HCT116 (cell line): ENCODE measurements at regions not wholly inside any gene's neighbourhood (a gene's known extent, or its start where the extent isn't known, plus 50 kb on each side); places are given as distances from the start of the nearest gene placed in this dataset.

ENCODE experiments used
- ATAC-seq: fragments of 200-7000 bp; cut with Tn5 transposase; 2 replicates; pipeline ENCODE4 v1.9.1; 2020; ENCODE audit warnings: mild to moderate bottlenecking, moderate library complexity
- BruUV-seq: library from RNA; stranded (reverse); fragments of 400-500 nt; replicated peaks from 2 replicates; lab custom pipeline; 2021; lab: Mats Ljungman, UMichigan
- CTCF ChIA-PET: fragments of 300-600 bp; sonication (Branson Sonifier 250); formaldehyde crosslinking; loops from one replicate; lab custom pipeline; 2021; ENCODE audit warnings: antibody characterized with exemption; lab: Charles Lee
- POLR2A ChIA-PET: fragments of 300-600, 350-600 bp; sonication (Branson Sonifier 250); formaldehyde crosslinking; loops from one replicate; lab custom pipeline; 2021; ENCODE audit warnings: antibody characterized with exemption; lab: Charles Lee
- RAD21 ChIA-PET, 2 experiments: fragments of 300-600 bp; sonication (Branson Sonifier 250); formaldehyde crosslinking; loops; one replicate each; lab custom pipeline; 2023; ENCODE audit warnings: low total read pairs in 2 of 2; ENCODE audit not compliant: uncharacterized antibody in 2 of 2, unreplicated experiment in 2 of 2, low non-redundant PET in 1 of 2; lab: Charles Lee
- DNase-seq: peaks from one replicate; pipeline ENCODE4 v3.0.0-alpha.2; 2010; ENCODE audit warnings: low read depth, low spot score
- H2AFZ ChIP-seq: fragments of 200-600 bp; shearing (Covaris generic), sonication (generic); 2 replicates; pipeline ENCODE4 v1.6.1; 2017; ENCODE audit warnings: low read depth, mixed run types, mixed read lengths, antibody characterized with exemption, low read length; ENCODE audit not compliant: poor library complexity, severe bottlenecking
- H3K27ac ChIP-seq: 2 replicates; pipeline ENCODE4 v1.5.1; 2012; ENCODE audit warnings: low read depth, low read length
- H3K27me3 ChIP-seq: fragments of 200-600 bp; sonication (generic); 2 replicates; pipeline ENCODE4 v1.6.1; 2016; ENCODE audit warnings: mixed run types, low read length, mixed read lengths; ENCODE audit not compliant: insufficient read depth
- H3K36me3 ChIP-seq, 2 experiments: fragments of 200-500 bp in 1 of 2; fragments of 200-600 bp in 1 of 2; sonication (Bioruptor generic) in 1 of 2; sonication (generic) in 1 of 2; 2 replicates each; pipeline versions ENCODE4 v1.5.1 to v1.6.1; 2014 to 2016; ENCODE audit warnings: low read length in 2 of 2, inconsistent platforms in 1 of 2, mixed read lengths in 1 of 2, mixed run types in 1 of 2; ENCODE audit not compliant: insufficient read depth in 2 of 2, control insufficient read depth in 1 of 2
- H3K4me1 ChIP-seq, 2 experiments: fragments of 200-600 bp in 1 of 2; sonication (generic) in 1 of 2; 2 replicates each; pipeline versions ENCODE4 v1.5.1 to v1.6.1; 2012 to 2017; ENCODE audit warnings: low read length in 2 of 2, inconsistent platforms in 1 of 2, mild to moderate bottlenecking in 1 of 2, mixed read lengths in 1 of 2, mixed run types in 1 of 2, moderate library complexity in 1 of 2; ENCODE audit not compliant: insufficient read depth in 2 of 2, control insufficient read depth in 1 of 2
- H3K4me2 ChIP-seq: fragments of 200-600 bp; sonication (generic); 2 replicates; pipeline ENCODE4 v1.6.1; 2017; ENCODE audit warnings: mixed run types, low read length, mixed read lengths
- H3K4me3 ChIP-seq, 2 experiments: fragments of 200-600 bp in 1 of 2; sonication (generic) in 1 of 2; replicated peaks in 1 of 2; 2 replicates each; pipeline ENCODE4 v1.5.1; 2011 to 2016; ENCODE audit warnings: low read length in 2 of 2, control low read depth in 1 of 2, low read depth in 1 of 2, mild to moderate bottlenecking in 1 of 2, mixed read lengths in 1 of 2, mixed run types in 1 of 2
- H3K79me2 ChIP-seq: fragments of 200-600 bp; sonication (generic); 2 replicates; pipeline ENCODE4 v1.6.1; 2017; ENCODE audit warnings: mild to moderate bottlenecking, mixed run types, low read length, moderate library complexity, mixed read lengths; ENCODE audit not compliant: insufficient read depth
- H3K9ac ChIP-seq: fragments of 200-600 bp; sonication (generic); 2 replicates; pipeline ENCODE4 v1.6.1; 2016; ENCODE audit warnings: low read length, mixed read lengths
- H3K9me2 ChIP-seq: fragments of 200-600 bp; sonication (generic), shearing (Covaris generic); 2 replicates; pipeline ENCODE4 v1.6.1; 2017; ENCODE audit warnings: mixed run types, mild to moderate bottlenecking, moderate library complexity; ENCODE audit not compliant: insufficient read depth
- H3K9me3 ChIP-seq, 2 experiments: fragments of 200-500 bp in 1 of 2; fragments of 200-600 bp in 1 of 2; sonication (Bioruptor generic) in 1 of 2; sonication (generic) in 1 of 2; 2 replicates each; pipeline ENCODE4 v1.6.1; 2014 to 2017; ENCODE audit warnings: low read length in 2 of 2, mixed read lengths in 2 of 2, inconsistent platforms in 1 of 2, low read depth in 1 of 2, mild to moderate bottlenecking in 1 of 2, mixed run types in 1 of 2, moderate library complexity in 1 of 2; ENCODE audit not compliant: control insufficient read depth in 1 of 2, insufficient read depth in 1 of 2
- H4K20me1 ChIP-seq: fragments of 200-600 bp; sonication (generic), shearing (Covaris generic); 2 replicates; pipeline ENCODE4 v1.6.1; 2017; ENCODE audit warnings: mixed run types, mild to moderate bottlenecking, moderate library complexity; ENCODE audit not compliant: insufficient read depth
- CEBPB ChIP-seq: IDR thresholded peaks from 2 replicates; pipeline ENCODE4 v1.6.1; 2012; ENCODE audit warnings: low read depth
- EGR1 ChIP-seq: IDR thresholded peaks from 2 replicates; pipeline ENCODE4 v1.6.1; 2012; ENCODE audit warnings: low read depth
- ELF1 ChIP-seq: IDR thresholded peaks from 2 replicates; pipeline ENCODE4 v1.6.1; 2012; ENCODE audit warnings: low read depth, borderline replicate concordance
- EZH2 ChIP-seq: fragments of 200-600 bp; sonication (generic); IDR thresholded peaks from 2 replicates; pipeline ENCODE4 v1.6.1; 2017; ENCODE audit warnings: antibody characterized with exemption, mixed run types
- FOSL1 ChIP-seq: IDR thresholded peaks from 2 replicates; pipeline ENCODE4 v1.6.1; 2012; ENCODE audit warnings: low read depth
- JUND ChIP-seq: IDR thresholded peaks from 2 replicates; pipeline ENCODE4 v1.6.1; 2012
- TCF7L2 ChIP-seq: IDR thresholded peaks from 2 replicates; pipeline ENCODE4 v1.7.0; 2011; ENCODE audit warnings: borderline replicate concordance, inconsistent platforms; ENCODE audit not compliant: insufficient read depth, insufficient read length; ENCODE audit errors: extremely low read depth
- YY1 ChIP-seq: IDR thresholded peaks from 2 replicates; pipeline ENCODE4 v1.6.1; 2011; ENCODE audit warnings: low read length, low read depth, moderate library complexity, mild to moderate bottlenecking; ENCODE audit not compliant: insufficient replicate concordance; ENCODE audit errors: extremely low read depth
- intact Hi-C: fragments of 100-400 bp; cut with micrococcal nuclease; formaldehyde crosslinking; loops from 2 replicates; pipeline ENCODE4 v1.10.0; 2022
- TF ChIP-seq, protein P1 (sequence below): IDR thresholded peaks from 2 replicates; pipeline ENCODE4 v1.6.1; 2011; ENCODE audit warnings: mild to moderate bottlenecking, low read length, moderate library complexity; ENCODE audit not compliant: insufficient replicate concordance; ENCODE audit errors: extremely low read depth
- TF ChIP-seq, protein P2 (sequence below), 3 experiments: fragments of 200-600 bp in 1 of 3; sonication (generic) in 1 of 3; IDR thresholded peaks in 2 of 3; conservative IDR thresholded peaks in 1 of 3; 2 replicates each; pipeline ENCODE4 v1.5.1; 2012 to 2017; ENCODE audit warnings: low read depth in 2 of 3, low read length in 2 of 3, antibody characterized with exemption in 1 of 3, borderline replicate concordance in 1 of 3, control low read depth in 1 of 3, mild to moderate bottlenecking in 1 of 3, mixed read lengths in 1 of 3, mixed run types in 1 of 3, moderate library complexity in 1 of 3; ENCODE audit not compliant: insufficient read depth in 1 of 3

DNA sequence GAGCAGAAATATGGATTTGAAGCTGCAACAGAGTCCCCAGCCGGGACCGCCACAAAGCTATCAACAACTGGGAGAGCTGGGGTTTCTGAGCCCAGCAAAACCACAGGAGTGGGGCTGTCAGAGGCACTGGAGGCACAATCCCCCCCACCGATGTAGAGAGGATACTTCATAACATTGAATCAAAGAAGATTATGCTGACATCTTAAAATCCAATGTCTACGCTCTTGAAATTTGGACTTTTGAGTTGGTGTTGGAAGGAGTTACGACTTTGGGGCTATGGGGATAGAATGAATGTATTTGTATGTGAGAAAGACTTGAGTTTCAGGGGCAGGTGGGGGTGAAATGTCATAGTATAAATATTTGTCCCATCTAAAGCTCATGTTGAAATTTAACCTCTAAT lies 1121.6 kb upstream of the CDH8 start:
- H2AFZ ChIP-seq = no peak overlapping the region
- H3K9me3 ChIP-seq = peaks cover 0 to 34% of the 10 kb centered on the region in 2 experiments; a peak in 2 of 4 replicates
- intact Hi-C loops = no loop called here
- no peaks in the 10 kb centered on the region for H4K20me1 ChIP-seq
- no peaks in the 10 kb centered on the region for H3K4me1 ChIP-seq
- no peak overlapping the region for H3K4me3 ChIP-seq
- ChIA-PET POLR2A (no interaction called here), CTCF (no interaction called here), RAD21 (no interaction called here)
- TF ChIP-seq TCF7L2 (no peak), CEBPB (no peak), ELF1 (no peak), FOSL1 (no peak), EZH2 (no peak)
- TF ChIP-seq, all 23 proteins: peak for 0
- H3K9me2 ChIP-seq = no peaks in the 10 kb centered on the region
- DNase-seq (no peak), ATAC-seq (no peak)
- H3K27ac ChIP-seq = no peak overlapping the region
- no TSS peak for BruUV-seq
- H3K27me3 ChIP-seq = no peaks in the 10 kb centered on the region
- H3K79me2 ChIP-seq = no peaks in the 10 kb centered on the region
- no peak overlapping the region for H3K9ac ChIP-seq
- no peaks in the 10 kb centered on the region for H3K36me3 ChIP-seq
- no peak overlapping the region for H3K4me2 ChIP-seq

DNA sequence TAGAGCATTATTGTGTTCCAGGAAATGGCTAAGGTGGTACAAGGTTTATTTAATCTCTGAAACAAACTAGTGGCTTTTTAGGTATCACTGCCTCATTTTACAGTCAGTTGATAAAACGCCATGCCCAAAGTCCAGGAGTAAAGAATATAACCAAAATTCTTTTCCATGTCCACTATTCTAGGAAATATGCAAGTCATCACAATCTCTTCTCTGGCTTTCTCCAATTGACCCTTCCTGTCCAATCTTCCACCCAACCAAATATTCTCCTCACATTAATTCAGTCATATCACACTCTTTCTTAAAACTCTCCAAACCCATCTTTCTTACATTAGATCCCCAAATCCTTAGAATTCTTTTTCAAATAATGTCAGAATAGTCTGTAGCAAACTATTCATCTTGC lies 1110.0 kb upstream of the CDH8 start:
- intact Hi-C loops = no loop called here
- no peak for ATAC-seq
- no peaks in the 10 kb centered on the region; a peak in 2 of 4 replicates for H3K9me3 ChIP-seq
- H3K36me3 ChIP-seq = no peaks in the 10 kb centered on the region
- no peaks in the 10 kb centered on the region for H3K27me3 ChIP-seq
- H4K20me1 ChIP-seq = no peaks in the 10 kb centered on the region
- BruUV-seq = no TSS peak
- TF ChIP-seq YY1 (no peak), JUND (no peak), EGR1 (no peak)
- TF ChIP-seq, protein P1, sequence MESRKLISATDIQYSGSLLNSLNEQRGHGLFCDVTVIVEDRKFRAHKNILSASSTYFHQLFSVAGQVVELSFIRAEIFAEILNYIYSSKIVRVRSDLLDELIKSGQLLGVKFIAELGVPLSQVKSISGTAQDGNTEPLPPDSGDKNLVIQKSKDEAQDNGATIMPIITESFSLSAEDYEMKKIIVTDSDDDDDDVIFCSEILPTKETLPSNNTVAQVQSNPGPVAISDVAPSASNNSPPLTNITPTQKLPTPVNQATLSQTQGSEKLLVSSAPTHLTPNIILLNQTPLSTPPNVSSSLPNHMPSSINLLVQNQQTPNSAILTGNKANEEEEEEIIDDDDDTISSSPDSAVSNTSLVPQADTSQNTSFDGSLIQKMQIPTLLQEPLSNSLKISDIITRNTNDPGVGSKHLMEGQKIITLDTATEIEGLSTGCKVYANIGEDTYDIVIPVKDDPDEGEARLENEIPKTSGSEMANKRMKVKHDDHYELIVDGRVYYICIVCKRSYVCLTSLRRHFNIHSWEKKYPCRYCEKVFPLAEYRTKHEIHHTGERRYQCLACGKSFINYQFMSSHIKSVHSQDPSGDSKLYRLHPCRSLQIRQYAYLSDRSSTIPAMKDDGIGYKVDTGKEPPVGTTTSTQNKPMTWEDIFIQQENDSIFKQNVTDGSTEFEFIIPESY = no peak
- TF ChIP-seq, protein P2, sequence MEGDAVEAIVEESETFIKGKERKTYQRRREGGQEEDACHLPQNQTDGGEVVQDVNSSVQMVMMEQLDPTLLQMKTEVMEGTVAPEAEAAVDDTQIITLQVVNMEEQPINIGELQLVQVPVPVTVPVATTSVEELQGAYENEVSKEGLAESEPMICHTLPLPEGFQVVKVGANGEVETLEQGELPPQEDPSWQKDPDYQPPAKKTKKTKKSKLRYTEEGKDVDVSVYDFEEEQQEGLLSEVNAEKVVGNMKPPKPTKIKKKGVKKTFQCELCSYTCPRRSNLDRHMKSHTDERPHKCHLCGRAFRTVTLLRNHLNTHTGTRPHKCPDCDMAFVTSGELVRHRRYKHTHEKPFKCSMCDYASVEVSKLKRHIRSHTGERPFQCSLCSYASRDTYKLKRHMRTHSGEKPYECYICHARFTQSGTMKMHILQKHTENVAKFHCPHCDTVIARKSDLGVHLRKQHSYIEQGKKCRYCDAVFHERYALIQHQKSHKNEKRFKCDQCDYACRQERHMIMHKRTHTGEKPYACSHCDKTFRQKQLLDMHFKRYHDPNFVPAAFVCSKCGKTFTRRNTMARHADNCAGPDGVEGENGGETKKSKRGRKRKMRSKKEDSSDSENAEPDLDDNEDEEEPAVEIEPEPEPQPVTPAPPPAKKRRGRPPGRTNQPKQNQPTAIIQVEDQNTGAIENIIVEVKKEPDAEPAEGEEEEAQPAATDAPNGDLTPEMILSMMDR (IDR thresholded peaks at IDR 0.05 in 2 of 3, conservative IDR thresholded peaks at IDR 0.05 in 1 of 3; ENCODE audit: borderline replicate concordance in 1 of 3, insufficient read depth in 1 of 3, low read depth in 2 of 3, low read length in 2 of 3) = no peak
- TF ChIP-seq, all 23 proteins: peak for 0
- Histone ChIP-seq H3K9me2 (no peaks in the 10 kb centered on the region), H3K9ac (no peak overlapping the region), H3K4me2 (no peak overlapping the region), H3K79me2 (no peaks in the 10 kb centered on the region), H3K4me3 (no peak overlapping the region), H3K27ac (no peak overlapping the region), H3K4me1 (no peaks in the 10 kb centered on the region), H2AFZ (no peak overlapping the region)
- POLR2A ChIA-PET = no interaction called here
- no peak for DNase-seq
- CTCF ChIA-PET = no interaction called here
- RAD21 ChIA-PET = no interaction called here
